ENCODE measurements at regions not wholly inside any gene's neighbourhood (a gene's known extent, or its start where the extent isn't known, plus 50 kb on each side); places are given as distances from the start of the nearest gene placed in this dataset.

DNA sequence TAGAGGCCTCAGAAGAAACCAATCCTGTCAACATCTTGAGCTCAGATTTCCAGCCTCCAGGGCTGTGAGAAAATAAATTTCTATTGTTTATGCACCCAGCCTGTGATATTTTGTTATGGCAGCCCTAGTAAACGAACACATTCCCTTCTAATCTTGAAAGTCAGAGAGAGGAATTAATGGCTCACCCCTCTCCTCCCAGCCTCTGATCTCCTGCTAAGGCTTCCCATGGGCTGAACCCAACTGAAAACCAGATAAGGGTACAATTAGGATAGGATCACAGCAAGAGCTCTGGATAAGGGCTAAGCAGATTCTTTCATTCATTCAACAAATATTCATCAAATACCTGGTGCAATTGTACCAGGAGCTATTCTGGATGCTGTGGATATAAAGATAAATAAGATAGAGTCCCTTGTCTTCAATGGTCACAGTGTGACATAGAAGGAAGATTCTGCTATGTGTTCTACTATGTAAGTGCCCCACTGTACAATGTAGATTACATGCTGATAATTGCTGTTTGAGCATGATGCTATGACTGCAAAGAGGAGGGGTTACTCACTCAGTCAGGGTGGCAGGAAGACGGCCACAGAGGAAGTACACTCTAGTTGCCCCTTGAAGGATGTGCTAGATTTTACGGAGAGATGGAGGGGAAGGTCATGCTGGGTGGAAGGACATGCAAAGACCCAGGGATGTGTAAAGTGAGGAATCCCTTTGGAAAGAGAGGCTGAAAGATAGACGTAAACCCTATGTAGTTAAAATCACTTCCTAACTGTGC is 203.3 kb upstream of the JUN start:
- peak overlapping the region; percentile 21 for H3K4me2 ChIP-seq (ENCODE audit: low read depth, low read length, poor library complexity, severe bottlenecking)
- TF ChIP-seq EZH2phosphoT487 (IDR thresholded peaks at IDR 0.05; ENCODE audit: borderline replicate concordance) = no peak
- TF ChIP-seq, protein P1, sequence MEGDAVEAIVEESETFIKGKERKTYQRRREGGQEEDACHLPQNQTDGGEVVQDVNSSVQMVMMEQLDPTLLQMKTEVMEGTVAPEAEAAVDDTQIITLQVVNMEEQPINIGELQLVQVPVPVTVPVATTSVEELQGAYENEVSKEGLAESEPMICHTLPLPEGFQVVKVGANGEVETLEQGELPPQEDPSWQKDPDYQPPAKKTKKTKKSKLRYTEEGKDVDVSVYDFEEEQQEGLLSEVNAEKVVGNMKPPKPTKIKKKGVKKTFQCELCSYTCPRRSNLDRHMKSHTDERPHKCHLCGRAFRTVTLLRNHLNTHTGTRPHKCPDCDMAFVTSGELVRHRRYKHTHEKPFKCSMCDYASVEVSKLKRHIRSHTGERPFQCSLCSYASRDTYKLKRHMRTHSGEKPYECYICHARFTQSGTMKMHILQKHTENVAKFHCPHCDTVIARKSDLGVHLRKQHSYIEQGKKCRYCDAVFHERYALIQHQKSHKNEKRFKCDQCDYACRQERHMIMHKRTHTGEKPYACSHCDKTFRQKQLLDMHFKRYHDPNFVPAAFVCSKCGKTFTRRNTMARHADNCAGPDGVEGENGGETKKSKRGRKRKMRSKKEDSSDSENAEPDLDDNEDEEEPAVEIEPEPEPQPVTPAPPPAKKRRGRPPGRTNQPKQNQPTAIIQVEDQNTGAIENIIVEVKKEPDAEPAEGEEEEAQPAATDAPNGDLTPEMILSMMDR (conservative IDR thresholded peaks at IDR 0.05; ENCODE audit: low read length) = no peak
- H3F3A ChIP-seq (ENCODE audit: low read depth) = no peaks in the 10 kb centered on the region
- no peak overlapping the region for H3K4me3 ChIP-seq (ENCODE audit: low read length, poor library complexity, severe bottlenecking)
- no peaks in the 10 kb centered on the region for H3K9me2 ChIP-seq (replicated peaks; ENCODE audit: low read depth, low read length)
- no peaks in the 10 kb centered on the region for H3K9me3 ChIP-seq (ENCODE audit: insufficient read depth, low read depth, low read length)
- no peaks in the 10 kb centered on the region for H4K20me1 ChIP-seq (ENCODE audit: insufficient read depth, low read length, poor library complexity, severe bottlenecking)
- peak overlapping the region; percentile 35 for H2AFZ ChIP-seq (ENCODE audit: low read length)
- no peak overlapping the region for H3K9ac ChIP-seq (ENCODE audit: low read depth, low read length, poor library complexity, severe bottlenecking)
- H3K27me3 ChIP-seq (ENCODE audit: insufficient read depth, low read length, poor library complexity, severe bottlenecking) = no peaks in the 10 kb centered on the region
- H3K36me3 ChIP-seq (ENCODE audit: insufficient read depth, low read length) = no peaks in the 10 kb centered on the region
- H3K79me2 ChIP-seq (ENCODE audit: insufficient read depth, low read length) = no peaks in the 10 kb centered on the region
- peaks cover 16% of the 10 kb centered on the region for H3K4me1 ChIP-seq (ENCODE audit: insufficient read depth, low read length, poor library complexity, severe bottlenecking)

DNA sequence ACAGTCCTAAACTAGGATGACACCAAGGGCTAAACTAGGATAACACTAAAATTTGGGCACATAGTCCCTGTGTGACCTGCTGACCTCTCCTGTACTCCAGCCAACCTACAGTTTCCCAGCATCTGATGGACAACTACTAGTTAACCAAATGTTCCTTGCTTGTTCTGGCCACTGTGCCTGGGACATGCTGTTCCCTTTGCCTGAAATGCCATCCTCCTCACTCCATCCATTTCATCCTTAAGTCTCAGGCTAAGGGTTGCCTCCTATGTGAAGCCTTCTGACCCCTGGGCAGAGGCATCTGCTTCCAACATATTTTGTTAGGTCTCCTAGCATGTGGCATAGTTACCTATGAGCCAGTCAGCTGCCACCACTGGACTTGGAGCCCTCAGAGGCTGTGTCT is 204.9 kb upstream of the JUN start:
- H3K36me3 ChIP-seq (ENCODE audit: insufficient read depth, low read length) = no peaks in the 10 kb centered on the region
- no peak overlapping the region for H2AFZ ChIP-seq (ENCODE audit: low read length)
- H3K9me2 ChIP-seq (replicated peaks; ENCODE audit: low read depth, low read length) = no peaks in the 10 kb centered on the region
- TF ChIP-seq, protein P1 (conservative IDR thresholded peaks at IDR 0.05; ENCODE audit: low read length) = no peak
- TF ChIP-seq EZH2phosphoT487 (IDR thresholded peaks at IDR 0.05; ENCODE audit: borderline replicate concordance) = no peak
- no peaks in the 10 kb centered on the region for H3K79me2 ChIP-seq (ENCODE audit: insufficient read depth, low read length)
- H3K9ac ChIP-seq (ENCODE audit: low read depth, low read length, poor library complexity, severe bottlenecking) = no peak overlapping the region
- no peaks in the 10 kb centered on the region for H3F3A ChIP-seq (ENCODE audit: low read depth)
- H3K4me3 ChIP-seq (ENCODE audit: low read length, poor library complexity, severe bottlenecking) = no peak overlapping the region
- H3K4me1 ChIP-seq (ENCODE audit: insufficient read depth, low read length, poor library complexity, severe bottlenecking) = peaks cover 16% of the 10 kb centered on the region
- no peak overlapping the region for H3K4me2 ChIP-seq (ENCODE audit: low read depth, low read length, poor library complexity, severe bottlenecking)
- H3K27me3 ChIP-seq (ENCODE audit: insufficient read depth, low read length, poor library complexity, severe bottlenecking) = no peaks in the 10 kb centered on the region
- no peaks in the 10 kb centered on the region for H4K20me1 ChIP-seq (ENCODE audit: insufficient read depth, low read length, poor library complexity, severe bottlenecking)
- H3K9me3 ChIP-seq (ENCODE audit: insufficient read depth, low read depth, low read length) = no peaks in the 10 kb centered on the region

DNA sequence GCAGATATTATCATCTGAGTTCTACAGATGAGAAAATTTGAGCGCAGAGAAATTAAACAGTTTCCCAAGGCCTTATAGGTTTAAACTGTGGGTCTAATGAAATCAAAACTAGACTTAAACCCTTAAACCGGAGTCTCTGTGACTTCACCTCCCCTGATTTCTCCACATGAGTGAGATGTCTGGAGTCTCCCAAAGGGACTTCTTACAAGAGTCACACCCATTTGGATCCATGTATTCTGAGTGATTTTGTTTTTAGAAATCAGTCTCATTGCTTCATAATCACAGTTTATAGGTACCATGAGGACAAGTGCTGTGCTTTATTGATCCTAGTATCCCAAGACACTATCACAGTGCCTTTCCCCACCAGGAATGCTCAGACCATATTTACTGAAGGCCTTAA is 206.0 kb upstream of the JUN start:
- Histone ChIP-seq H3K79me2 (ENCODE audit: insufficient read depth, low read length) (no peaks in the 10 kb centered on the region), H3K4me3 (ENCODE audit: low read length, poor library complexity, severe bottlenecking) (no peak overlapping the region)
- TF ChIP-seq, protein P1 (conservative IDR thresholded peaks at IDR 0.05; ENCODE audit: low read length) = no peak
- no peak for TF ChIP-seq EZH2phosphoT487 (IDR thresholded peaks at IDR 0.05; ENCODE audit: borderline replicate concordance)

More for the DNA sequence above, 206.0 kb upstream of the JUN start:
- Histone ChIP-seq H3K9ac (ENCODE audit: low read depth, low read length, poor library complexity, severe bottlenecking) (no peak overlapping the region), H3F3A (ENCODE audit: low read depth) (no peaks in the 10 kb centered on the region), H3K27me3 (ENCODE audit: insufficient read depth, low read length, poor library complexity, severe bottlenecking) (no peaks in the 10 kb centered on the region), H2AFZ (ENCODE audit: low read length) (no peak overlapping the region), H4K20me1 (ENCODE audit: insufficient read depth, low read length, poor library complexity, severe bottlenecking) (no peaks in the 10 kb centered on the region), H3K4me1 (ENCODE audit: insufficient read depth, low read length, poor library complexity, severe bottlenecking) (peaks cover 16% of the 10 kb centered on the region), H3K9me2 (replicated peaks; ENCODE audit: low read depth, low read length) (no peaks in the 10 kb centered on the region), H3K4me2 (ENCODE audit: low read depth, low read length, poor library complexity, severe bottlenecking) (no peak overlapping the region), H3K36me3 (ENCODE audit: insufficient read depth, low read length) (no peaks in the 10 kb centered on the region), H3K9me3 (ENCODE audit: insufficient read depth, low read depth, low read length) (no peaks in the 10 kb centered on the region)

Measured in Loucy (cell line).